ACC112 (cell line): ENCODE measurements at regions not wholly inside any gene's neighbourhood (a gene's known extent, or its start where the extent isn't known, plus 50 kb on each side); places are given as distances from the start of the nearest gene placed in this dataset.
"Not testable (repeated sequence)": the region's sequence is repeated elsewhere in the genome, so short reads cannot be mapped to it uniquely, and the experiment has no call there.

ENCODE experiments used
- H2AFZ ChIP-seq: fragments of 200-600 bp; sonication (generic); one replicate; pipeline ENCODE4 v1.6.0; 2017; ENCODE audit warnings: antibody characterized with exemption, low read length; ENCODE audit not compliant: unreplicated experiment
- H3K27ac ChIP-seq: fragments of 200-600 bp; sonication (generic); 2 replicates; pipeline ENCODE4 v1.5.1; 2014; ENCODE audit warnings: low read depth, mild to moderate bottlenecking, antibody characterized with exemption, low read length, moderate library complexity
- H3K27me3 ChIP-seq: fragments of 200-600 bp; sonication (generic); 2 replicates; pipeline ENCODE4 v1.6.1; 2014; ENCODE audit warnings: mild to moderate bottlenecking, antibody characterized with exemption, low read length, moderate library complexity, mixed read lengths; ENCODE audit not compliant: insufficient read depth
- H3K36me3 ChIP-seq: fragments of 200-600 bp; sonication (generic); 2 replicates; pipeline ENCODE4 v1.6.1; 2016; ENCODE audit warnings: mild to moderate bottlenecking, antibody characterized with exemption, low read length, moderate library complexity, mixed read lengths; ENCODE audit not compliant: insufficient read depth
- H3K4me1 ChIP-seq: fragments of 200-600 bp; sonication (generic); one replicate; pipeline ENCODE4 v1.6.1; 2016; ENCODE audit warnings: low read length, mixed read lengths; ENCODE audit not compliant: insufficient read depth, unreplicated experiment, control insufficient read depth
- H3K4me3 ChIP-seq: fragments of 200-600 bp; sonication (generic); 2 replicates; pipeline ENCODE4 v1.5.1; 2014; ENCODE audit warnings: mild to moderate bottlenecking, low read depth, low read length
- H3K79me2 ChIP-seq: fragments of 200-600 bp; sonication (generic); one replicate; pipeline ENCODE4 v1.6.0; 2016; ENCODE audit warnings: low read length; ENCODE audit not compliant: control insufficient read depth, unreplicated experiment, insufficient read depth

GRCh38 chr2:236375973-236376476 is 111.8 kb upstream of the ASB18 start:
- no peaks in the 10 kb centered on the region for H3K36me3 ChIP-seq
- no peak overlapping the region for H2AFZ ChIP-seq
- no peak overlapping the region for H3K4me3 ChIP-seq
- peaks cover 25% of the 10 kb centered on the region for H3K27me3 ChIP-seq
- no peaks in the 10 kb centered on the region for H3K79me2 ChIP-seq
- H3K4me1 ChIP-seq = no peaks in the 10 kb centered on the region
- no peak overlapping the region for H3K27ac ChIP-seq

DNA sequence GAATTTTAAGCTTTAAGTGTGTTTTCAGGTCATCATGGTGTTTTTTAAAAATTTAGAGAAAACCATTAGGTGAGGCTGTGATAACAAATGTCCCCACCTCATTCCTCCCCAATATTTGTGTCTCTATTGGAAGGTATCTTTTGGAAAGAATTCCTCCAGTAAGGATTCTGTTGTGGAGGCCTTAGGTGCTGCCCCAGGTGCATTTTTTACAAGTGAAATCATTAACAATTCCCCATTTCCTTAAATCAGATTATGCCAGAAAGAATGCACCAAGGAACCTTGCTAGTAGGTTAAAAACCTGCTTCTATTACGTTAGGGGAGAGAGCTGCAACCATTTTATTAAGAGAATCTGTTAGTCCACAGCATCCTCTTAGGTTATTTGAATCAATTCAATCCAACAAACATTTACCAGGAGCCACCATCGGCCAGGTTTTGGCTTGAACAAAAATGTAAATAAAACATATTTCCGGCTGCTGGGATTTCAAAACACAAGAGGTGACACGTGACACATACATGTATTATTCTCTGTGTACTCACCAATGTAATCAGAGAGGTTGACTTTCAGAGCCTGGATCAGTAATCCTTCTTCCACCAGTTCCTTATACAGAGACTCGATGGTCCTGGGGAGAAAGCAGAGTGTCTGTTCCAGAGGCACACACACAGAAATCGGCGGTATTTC is 112.5 kb upstream of the ASB18 start:
- Histone ChIP-seq H3K36me3 (no peaks in the 10 kb centered on the region), H2AFZ (no peak overlapping the region), H3K79me2 (no peaks in the 10 kb centered on the region), H3K4me1 (no peaks in the 10 kb centered on the region), H3K27me3 (peaks cover 19% of the 10 kb centered on the region), H3K4me3 (no peak overlapping the region), H3K27ac (no peak overlapping the region)

GRCh38 chr2:236380051-236380612 is 115.9 kb upstream of the ASB18 start:
- no peaks in the 10 kb centered on the region for H3K36me3 ChIP-seq
- no peaks in the 10 kb centered on the region for H3K4me1 ChIP-seq

DNA sequence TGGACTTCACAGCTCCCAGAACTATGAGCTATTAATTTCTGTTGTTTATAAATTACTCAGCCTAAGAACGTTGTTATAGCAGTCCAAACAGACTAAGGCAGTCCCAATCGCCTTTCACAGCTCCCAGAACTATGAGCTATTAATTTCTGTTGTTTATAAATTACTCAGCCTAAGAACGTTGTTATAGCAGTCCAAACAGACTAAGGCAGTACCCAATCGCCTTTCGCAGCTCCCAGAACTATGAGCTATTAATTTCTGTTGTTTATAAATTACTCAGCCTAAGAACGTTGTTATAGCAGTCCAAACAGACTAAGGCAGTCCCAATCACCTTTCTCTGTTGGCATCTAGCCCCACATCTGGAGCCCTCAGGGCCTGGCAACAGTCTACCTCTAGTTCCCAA is 117.0 kb upstream of the ASB18 start:
- H3K4me3 ChIP-seq, H3K4me1 ChIP-seq, H3K79me2 ChIP-seq, H2AFZ ChIP-seq, H3K27ac ChIP-seq, H3K36me3 ChIP-seq, H3K27me3 ChIP-seq: not testable (repeated sequence)

More at GRCh38 chr2:236380051-236380612, 115.9 kb upstream of the ASB18 start:
- no peak overlapping the region for H2AFZ ChIP-seq
- peaks cover 15% of the 10 kb centered on the region for H3K27me3 ChIP-seq
- no peak overlapping the region for H3K4me3 ChIP-seq
- H3K79me2 ChIP-seq = no peaks in the 10 kb centered on the region
- no peak overlapping the region for H3K27ac ChIP-seq

- not testable (repeated sequence) for H3K4me1 ChIP-seq, H3K36me3 ChIP-seq, H3K27me3 ChIP-seq, H3K27ac ChIP-seq, H2AFZ ChIP-seq, H3K4me3 ChIP-seq, H3K79me2 ChIP-seq
Observed at GRCh38 chr2:236389284-236390216, 125.3 kb upstream of the ASB18 start.

DNA sequence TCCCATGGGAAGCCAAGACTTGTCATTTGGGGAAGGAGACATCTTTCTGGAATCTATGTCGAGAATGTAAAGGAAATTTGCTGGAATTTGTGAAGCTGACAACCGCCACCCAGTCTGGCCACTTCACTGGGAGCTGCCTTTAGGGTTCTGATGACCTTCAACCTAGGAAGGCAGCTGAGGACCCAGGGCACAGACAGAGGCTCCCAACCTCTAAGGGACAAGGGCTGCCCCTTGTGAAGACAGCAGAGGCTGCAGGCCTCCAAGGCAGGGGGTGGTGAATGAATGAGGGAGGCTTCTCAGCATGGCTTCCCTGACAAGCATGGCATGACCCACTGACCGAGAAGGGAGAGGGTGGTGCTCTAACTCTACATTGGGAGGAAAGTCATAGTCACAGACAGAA is 128.9 kb upstream of the ASB18 start:
- Histone ChIP-seq H3K4me3 (no peak overlapping the region), H3K36me3 (no peaks in the 10 kb centered on the region), H3K4me1 (no peaks in the 10 kb centered on the region), H2AFZ (no peak overlapping the region), H3K27ac (no peak overlapping the region), H3K27me3 (no peaks in the 10 kb centered on the region; the same call in 1 of the 2 replicates), H3K79me2 (no peaks in the 10 kb centered on the region)

DNA sequence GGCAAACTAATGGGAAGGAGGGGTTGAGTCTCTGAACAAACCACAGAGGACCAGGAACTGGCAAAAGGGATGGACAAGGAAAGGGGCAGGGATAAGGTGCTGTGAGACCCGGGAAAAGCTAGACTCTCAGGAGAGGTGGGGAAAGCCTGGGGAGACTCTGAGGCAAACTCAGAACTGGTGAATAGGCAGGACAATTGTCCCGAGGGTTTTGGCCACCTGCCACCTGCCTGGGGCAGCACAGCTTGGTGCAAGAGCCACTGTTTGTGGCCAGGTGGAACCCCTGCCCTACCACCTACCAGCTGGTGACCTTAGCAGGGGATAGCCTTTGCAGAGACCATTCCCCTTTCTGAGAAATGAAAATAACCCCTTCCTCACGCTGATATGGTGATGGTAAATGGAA is 129.4 kb upstream of the ASB18 start:
- no peak overlapping the region for H3K4me3 ChIP-seq
- no peak overlapping the region for H2AFZ ChIP-seq
- no peaks in the 10 kb centered on the region for H3K4me1 ChIP-seq
- H3K79me2 ChIP-seq = no peaks in the 10 kb centered on the region
- H3K27ac ChIP-seq = no peak overlapping the region
- H3K36me3 ChIP-seq = no peaks in the 10 kb centered on the region
- H3K27me3 ChIP-seq = no peaks in the 10 kb centered on the region; the same call in 1 of the 2 replicates

GRCh38 chr2:236394571-236394970 is 130.4 kb upstream of the ASB18 start:
- no peaks in the 10 kb centered on the region for H3K36me3 ChIP-seq
- H3K27me3 ChIP-seq = no peaks in the 10 kb centered on the region; the same call in 1 of the 2 replicates
- H3K79me2 ChIP-seq = no peaks in the 10 kb centered on the region
- no peak overlapping the region for H2AFZ ChIP-seq
- H3K4me3 ChIP-seq = no peak overlapping the region
- H3K27ac ChIP-seq = no peak overlapping the region
- H3K4me1 ChIP-seq = no peaks in the 10 kb centered on the region

DNA sequence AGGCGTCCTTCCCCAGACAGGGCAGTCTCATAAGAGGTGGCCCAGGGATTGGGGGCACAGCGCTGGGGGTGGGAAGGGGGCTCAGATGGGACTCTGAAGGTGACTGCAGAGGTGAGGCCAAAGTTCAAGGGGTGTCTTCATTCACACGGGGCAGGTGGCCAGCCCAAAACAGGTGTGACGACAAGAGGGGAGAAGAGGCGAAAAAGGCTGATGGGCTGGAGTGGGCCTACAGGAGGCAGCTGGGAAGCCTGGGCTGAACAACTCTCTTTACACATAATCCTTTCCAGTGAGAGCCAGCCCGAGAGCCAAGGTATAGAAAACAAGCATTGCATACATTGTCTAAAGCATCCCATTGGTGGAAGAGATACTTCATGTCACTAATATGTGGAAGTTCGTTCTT is 130.9 kb upstream of the ASB18 start:
- no peaks in the 10 kb centered on the region for H3K79me2 ChIP-seq
- no peak overlapping the region for H2AFZ ChIP-seq
- no peaks in the 10 kb centered on the region for H3K4me1 ChIP-seq
- no peak overlapping the region for H3K4me3 ChIP-seq
- no peaks in the 10 kb centered on the region for H3K36me3 ChIP-seq
- H3K27me3 ChIP-seq = no peaks in the 10 kb centered on the region; the same call in 1 of the 2 replicates
- H3K27ac ChIP-seq = no peak overlapping the region

DNA sequence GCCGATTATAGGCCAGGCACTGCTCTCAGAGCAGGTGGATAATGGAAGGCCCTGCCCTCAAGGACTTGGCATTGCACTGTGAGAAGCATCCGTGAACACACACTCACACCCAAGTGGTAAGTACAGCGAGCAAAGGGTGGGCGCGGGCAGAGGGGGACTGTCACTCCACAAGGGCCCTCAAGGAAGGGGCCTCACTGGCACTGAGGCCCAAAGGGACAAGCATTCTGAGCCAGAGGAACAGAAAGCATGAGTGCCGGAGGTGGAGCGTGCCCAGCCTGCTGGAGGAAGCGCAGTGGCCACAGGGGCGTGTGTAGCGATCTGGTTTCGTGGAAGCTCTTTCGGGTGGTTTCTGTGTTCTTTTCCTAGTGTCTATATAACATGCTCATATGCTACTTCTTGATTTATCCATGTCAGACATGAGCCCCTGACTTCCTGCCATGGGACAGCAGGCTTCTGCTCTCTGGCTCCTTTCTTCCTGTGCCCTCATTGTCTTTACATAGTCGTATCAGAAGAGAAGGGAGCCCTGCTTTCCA is 132.7 kb upstream of the ASB18 start:
- Histone ChIP-seq H3K4me1 (no peaks in the 10 kb centered on the region), H3K27me3 (peaks cover 4% of the 10 kb centered on the region; the same call in 1 of the 2 replicates), H3K36me3 (no peaks in the 10 kb centered on the region), H3K79me2 (no peaks in the 10 kb centered on the region), H3K4me3 (no peak overlapping the region), H3K27ac (no peak overlapping the region), H2AFZ (no peak overlapping the region)
